Central memory CD4-positive, alpha-beta T cell (primary cell): ENCODE measurements at regions not wholly inside any gene's neighbourhood (a gene's known extent, or its start where the extent isn't known, plus 50 kb on each side); places are given as distances from the start of the nearest gene placed in this dataset.

ENCODE experiments used
- DNase-seq: peaks from one replicate; pipeline ENCODE4 v3.0.0; 2022

GRCh38 chr4:137664046-137664387, 131.7 kb upstream of the PCDH18 start:
- DNase-seq: no peak

GRCh38 chr4:137663251-137664045, 131.2 kb upstream of the PCDH18 start:
- DNase-seq: no peak

GRCh38 chr4:137661693-137662092, 129.4 kb upstream of the PCDH18 start:
- no peak for DNase-seq

DNA sequence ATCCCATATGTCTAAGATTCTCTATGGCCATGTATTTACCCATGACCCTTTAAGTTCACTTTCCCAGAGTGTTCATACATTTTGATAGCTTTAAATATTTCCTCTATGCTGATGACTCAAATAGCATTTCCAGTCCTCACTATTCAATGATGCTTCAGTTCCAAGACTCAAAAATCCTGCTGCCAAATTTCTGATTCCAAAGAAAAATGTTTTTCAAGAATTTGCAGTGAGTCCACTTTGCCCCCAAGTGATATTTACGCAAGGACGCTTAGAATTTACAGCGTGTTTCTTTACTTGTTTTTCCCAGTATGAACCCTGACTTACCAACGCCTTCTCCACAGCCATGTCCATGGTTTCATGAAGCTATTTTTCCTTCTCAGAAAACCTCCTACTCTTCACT, 127.9 kb upstream of the PCDH18 start:
- no peak for DNase-seq

- DNase-seq: no peak
Observed at GRCh38 chr4:137659431-137659830, 127.1 kb upstream of the PCDH18 start.

- no peak for DNase-seq
Observed at GRCh38 chr4:137656661-137657060, 124.4 kb upstream of the PCDH18 start.

- DNase-seq: no peak
Observed at GRCh38 chr4:137655302-137655701, 123.0 kb upstream of the PCDH18 start.

DNA sequence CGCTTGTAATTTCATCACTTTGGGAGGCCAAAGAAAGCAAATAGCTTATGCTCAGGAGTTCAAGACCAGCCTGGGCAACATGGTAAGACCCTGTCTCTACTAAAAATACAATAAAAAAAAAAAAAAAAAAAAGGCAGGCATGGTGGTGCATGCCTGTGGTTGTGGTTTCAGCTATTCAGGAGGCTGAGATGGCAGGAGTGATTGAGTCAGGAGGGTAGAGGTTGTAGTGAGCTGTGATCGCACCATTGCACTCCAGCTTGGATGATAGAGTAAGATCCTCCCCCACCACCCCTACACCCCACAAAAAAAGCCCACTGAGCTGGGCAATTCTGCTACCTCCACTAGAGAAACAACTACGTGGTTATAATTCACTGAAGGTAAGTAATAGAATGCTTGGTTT, 118.8 kb upstream of the PCDH18 start:
- no peak for DNase-seq

- no peak for DNase-seq
Observed at GRCh38 chr4:137649711-137650450, 117.6 kb upstream of the PCDH18 start.

DNA sequence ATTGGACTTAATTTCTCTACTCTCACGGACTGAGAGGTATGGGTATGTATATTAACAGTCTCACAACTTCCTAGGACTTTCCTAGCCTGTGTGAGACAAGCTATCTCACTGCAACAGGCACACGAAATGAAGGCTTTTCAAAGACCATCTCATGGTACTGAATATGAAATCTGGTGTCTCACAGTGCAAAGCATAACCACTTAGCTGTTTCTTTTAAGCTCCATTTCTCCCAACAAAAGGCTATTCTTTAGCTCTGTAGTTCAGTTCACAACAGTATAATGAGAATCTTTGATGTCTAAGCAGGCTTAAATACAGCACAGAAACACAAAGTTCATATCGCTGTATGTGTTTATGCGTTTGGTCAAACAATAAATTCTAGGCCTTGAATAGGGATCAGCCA, 116.2 kb upstream of the PCDH18 start:
- DNase-seq: no peak

GRCh38 chr4:137647375-137647774, 115.1 kb upstream of the PCDH18 start:
- no peak for DNase-seq

DNA sequence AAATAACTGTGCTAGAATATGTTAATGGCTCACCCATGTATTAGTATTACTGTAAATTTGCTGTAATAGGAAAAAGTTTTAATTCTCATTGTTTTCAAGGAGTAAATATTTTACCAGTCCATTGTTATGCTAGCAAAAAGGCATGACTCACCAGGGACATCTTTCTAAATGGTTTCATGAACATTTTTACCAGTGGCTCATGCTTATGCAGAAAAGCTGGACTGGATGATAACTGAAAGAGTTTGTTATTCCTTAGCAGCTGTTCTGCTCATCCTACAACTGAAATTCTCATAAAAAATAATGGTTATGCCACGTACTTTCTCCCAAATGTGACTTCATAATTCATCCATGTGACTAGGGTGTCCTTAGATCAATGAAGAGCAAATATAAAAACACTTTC, 111.9 kb upstream of the PCDH18 start:
- no peak for DNase-seq

DNA sequence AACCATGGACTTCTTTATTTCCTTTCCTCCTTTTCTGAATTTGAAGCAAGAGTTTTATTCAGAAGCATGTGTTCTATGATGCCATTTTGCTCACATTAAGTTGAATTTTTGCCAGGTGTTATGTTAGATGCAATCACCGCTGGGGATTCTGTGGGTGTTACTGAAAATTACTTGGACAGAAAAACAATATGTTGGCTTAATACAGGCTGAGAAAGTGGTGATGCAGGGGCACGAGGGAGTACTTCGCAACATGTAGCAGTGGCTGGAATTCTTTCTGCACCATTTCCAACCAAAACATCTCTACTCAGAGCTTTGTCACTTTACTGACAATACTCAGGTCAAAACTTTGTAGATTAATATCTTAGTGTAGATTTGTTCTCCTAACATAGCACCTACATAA, 109.2 kb upstream of the PCDH18 start:
- no peak for DNase-seq

- DNase-seq: no peak
Observed at GRCh38 chr4:137640838-137641158, 108.5 kb upstream of the PCDH18 start.

- no peak for DNase-seq
Observed at GRCh38 chr4:137640156-137640837, 108.0 kb upstream of the PCDH18 start.

DNA sequence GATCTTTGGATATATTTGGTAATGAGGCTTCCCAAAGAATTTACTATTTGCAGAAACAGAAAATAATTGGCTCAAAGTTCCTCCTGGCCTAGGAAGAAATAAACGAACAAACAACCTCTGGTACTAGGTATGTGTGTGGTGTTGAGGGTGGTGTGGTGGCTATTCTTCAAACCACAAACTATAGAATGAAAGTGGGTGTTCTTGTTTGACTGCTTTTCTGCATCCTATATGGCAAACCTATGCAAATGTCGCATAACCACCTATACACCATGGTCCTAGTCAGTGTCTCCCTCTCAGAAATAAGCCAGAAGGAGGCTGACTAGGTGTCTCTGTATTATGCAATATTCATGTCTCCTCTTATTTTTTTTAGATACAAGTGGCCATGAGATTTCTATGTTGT, 106.6 kb upstream of the PCDH18 start:
- DNase-seq: no peak

DNA sequence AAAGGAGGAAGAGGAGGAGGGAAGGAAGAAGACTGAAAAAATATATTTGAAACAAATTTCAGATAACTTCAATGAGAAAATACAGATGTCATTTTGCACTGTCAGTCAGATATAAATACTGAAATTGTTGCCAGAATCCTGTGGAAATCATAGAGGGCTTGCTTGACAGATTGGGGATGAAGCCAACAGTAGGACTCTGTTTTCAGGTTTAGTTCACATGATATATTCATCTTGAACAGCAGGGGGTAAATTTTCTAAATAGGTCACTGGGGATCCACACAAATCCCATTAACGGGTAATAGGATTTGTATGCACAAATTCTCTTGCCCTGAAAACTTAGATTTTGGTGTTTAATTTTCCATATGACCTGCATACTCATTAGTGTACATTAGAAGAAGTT, 103.3 kb upstream of the PCDH18 start:
- no peak for DNase-seq

DNA sequence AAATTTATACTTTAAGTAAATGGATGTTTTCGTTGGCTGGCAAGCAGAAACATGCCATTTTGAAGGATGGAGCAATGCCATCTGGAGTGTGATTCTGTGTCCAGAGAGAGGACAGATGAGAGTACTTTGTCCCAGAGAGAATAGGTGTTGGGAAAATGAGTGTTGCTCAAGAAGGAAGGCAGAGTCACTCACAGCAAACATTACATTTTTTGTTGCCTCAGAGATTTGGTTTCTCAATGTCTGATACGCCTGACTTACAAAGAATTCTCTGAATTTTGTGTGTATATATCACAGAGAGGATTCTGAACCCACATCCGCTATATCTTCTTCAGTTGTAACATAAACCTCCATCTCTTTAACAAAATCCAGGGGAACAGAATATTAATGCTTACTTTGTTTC, 102.8 kb upstream of the PCDH18 start:
- DNase-seq: no peak

- DNase-seq: no peak
Observed at GRCh38 chr4:137632842-137633241, 100.5 kb upstream of the PCDH18 start.

DNA sequence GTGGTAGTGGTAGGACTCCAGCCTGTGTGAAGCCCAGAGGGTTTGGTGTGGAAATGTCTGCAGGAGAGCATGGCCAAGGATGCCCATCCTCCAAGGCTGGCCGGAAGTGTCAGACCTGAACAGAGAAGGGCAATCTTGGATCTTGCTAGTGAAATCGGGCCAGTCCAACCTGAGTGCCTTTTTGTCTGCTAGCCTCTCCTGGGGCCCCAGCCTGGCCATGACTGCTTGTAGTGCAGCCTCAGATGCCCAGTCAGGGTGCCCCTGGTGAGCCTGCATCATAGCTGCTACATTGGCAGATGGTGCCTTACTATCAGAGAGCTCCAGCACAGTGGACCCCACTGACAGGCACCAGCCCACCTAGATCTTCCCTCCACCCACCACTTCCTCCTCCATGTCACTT, 99.3 kb upstream of the PCDH18 start:
- no peak for DNase-seq

DNA sequence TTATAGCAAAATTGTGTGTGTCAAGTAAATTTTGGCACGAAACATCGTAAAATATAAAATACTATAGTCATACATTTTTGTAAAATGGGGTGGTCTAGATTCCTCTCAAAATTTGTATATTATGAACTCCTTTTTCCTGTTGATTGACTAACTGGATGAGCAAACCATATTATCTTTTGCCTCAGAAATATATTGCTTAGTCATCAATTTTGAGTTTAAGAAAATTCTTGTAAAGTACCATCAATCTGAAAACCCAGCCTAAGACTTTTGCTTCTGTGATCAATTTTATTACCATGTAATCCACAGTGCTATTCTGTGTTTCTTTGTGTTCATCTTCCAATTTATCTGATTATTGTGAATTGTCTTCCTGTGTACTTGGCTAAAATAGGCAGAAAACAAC, 98.0 kb upstream of the PCDH18 start:
- DNase-seq: no peak

GRCh38 chr4:137627739-137628460, 95.6 kb upstream of the PCDH18 start:
- DNase-seq: no peak

DNA sequence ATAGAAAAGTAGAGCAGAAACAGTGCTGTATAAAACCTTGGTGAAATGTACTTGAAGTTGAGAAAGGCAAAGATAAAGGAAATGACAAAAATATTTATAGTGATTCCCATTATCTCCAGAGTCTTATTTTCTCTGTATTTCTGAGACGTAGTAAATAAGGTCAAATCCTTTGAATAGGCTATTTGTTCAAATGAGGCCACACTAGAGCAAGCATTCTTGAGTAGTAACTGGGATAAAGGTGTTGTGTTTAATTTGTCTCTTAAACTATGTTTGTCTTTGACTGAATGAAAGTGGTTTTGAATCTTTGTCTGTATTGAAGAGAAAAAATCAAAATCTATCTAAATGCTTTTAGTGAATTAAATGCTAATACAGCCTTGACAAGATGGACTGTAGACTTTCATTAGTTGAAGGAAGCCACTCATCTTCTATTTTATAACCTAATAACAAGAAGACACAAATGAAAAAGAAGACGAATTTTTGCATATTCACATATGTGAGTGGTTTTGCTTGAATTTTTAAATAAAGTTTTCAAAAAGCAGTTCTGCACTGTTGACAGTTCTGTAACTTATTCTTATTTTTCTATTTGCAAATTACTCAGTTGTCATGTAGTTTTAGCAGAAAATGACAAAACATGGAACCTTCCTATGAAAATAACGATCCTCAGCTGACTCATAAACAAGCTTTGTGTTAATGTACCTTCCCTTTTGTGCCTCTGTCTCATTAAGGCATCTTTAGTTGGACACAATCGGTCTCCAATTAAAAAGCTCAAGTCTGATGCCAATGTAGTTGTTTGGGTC, 94.8 kb upstream of the PCDH18 start:
- DNase-seq: no peak
